ENCODE measurements at regions not wholly inside any gene's neighbourhood (a gene's known extent, or its start where the extent isn't known, plus 50 kb on each side); places are given as distances from the start of the nearest gene placed in this dataset.

DNA sequence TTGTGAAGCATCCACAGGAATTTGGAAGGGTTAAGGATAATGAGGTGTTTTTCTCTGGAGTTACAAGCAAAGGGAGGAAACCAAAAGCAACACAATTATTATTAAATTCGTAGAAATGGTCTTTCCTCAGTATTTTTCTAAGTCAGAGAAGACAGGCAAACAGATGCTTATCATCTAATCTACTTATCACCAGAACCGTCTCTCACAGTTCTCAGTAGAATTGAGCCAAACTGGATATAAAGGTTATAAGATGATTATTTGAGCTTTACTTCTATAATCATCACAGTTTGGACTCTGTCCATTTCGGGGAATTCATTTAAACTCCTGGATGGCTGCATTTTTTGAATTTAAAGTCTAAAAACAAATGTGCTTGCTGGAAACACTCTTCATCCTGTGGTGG, 245.0 kb downstream of the KCNJ2 start:
- TF ChIP-seq, protein P1, sequence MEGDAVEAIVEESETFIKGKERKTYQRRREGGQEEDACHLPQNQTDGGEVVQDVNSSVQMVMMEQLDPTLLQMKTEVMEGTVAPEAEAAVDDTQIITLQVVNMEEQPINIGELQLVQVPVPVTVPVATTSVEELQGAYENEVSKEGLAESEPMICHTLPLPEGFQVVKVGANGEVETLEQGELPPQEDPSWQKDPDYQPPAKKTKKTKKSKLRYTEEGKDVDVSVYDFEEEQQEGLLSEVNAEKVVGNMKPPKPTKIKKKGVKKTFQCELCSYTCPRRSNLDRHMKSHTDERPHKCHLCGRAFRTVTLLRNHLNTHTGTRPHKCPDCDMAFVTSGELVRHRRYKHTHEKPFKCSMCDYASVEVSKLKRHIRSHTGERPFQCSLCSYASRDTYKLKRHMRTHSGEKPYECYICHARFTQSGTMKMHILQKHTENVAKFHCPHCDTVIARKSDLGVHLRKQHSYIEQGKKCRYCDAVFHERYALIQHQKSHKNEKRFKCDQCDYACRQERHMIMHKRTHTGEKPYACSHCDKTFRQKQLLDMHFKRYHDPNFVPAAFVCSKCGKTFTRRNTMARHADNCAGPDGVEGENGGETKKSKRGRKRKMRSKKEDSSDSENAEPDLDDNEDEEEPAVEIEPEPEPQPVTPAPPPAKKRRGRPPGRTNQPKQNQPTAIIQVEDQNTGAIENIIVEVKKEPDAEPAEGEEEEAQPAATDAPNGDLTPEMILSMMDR (IDR thresholded peaks at IDR 0.05), result no peak
- no peak for TF ChIP-seq POLR2A (IDR thresholded peaks at IDR 0.05)

Data from Peyer's patch (tissue), 4 donors.